Mucosa of descending colon (tissue), 3 donors: ENCODE measurements at regions not wholly inside any gene's neighbourhood (a gene's known extent, or its start where the extent isn't known, plus 50 kb on each side); places are given as distances from the start of the nearest gene placed in this dataset.

Source experiments
- ATAC-seq: fragments of 200-7000 bp; cut with Tn5 transposase; one replicate; pipeline ENCODE4 v1.9.1; 2020; ENCODE audit warnings: mild to moderate bottlenecking, moderate library complexity
- DNase-seq, 3 donors: peaks; one replicate each; pipeline ENCODE4 v3.0.0-alpha.2; 2020
- H3K36me3 ChIP-seq: fragments of 200-600 bp; one replicate; pipeline ENCODE4 v1.8.0; 2021; ENCODE audit warnings: low read depth, mild to moderate bottlenecking
- H3K4me1 ChIP-seq: fragments of 200-600 bp; one replicate; pipeline ENCODE4 v1.8.0; 2021; ENCODE audit warnings: low read depth, mild to moderate bottlenecking
- H3K4me3 ChIP-seq: fragments of 200-600 bp; one replicate; pipeline ENCODE4 v1.8.0; 2021; ENCODE audit warnings: mild to moderate bottlenecking
- H3K9me3 ChIP-seq: fragments of 200-600 bp; one replicate; pipeline ENCODE4 v1.8.0; 2021; ENCODE audit warnings: mild to moderate bottlenecking
- intact Hi-C, 2 donors: fragments of 100-400 bp; cut with DNase I in 1 of 2; cut with micrococcal nuclease in 1 of 2; formaldehyde crosslinking; loops; one replicate each; pipeline versions ENCODE4 v1.11.0 to v1.11.1; 2022; cut with DNase I, micrococcal nuclease
- TF ChIP-seq, protein P1 (sequence below): fragments of 200-600 bp; IDR thresholded peaks from one replicate; pipeline ENCODE4 v1.8.0; 2022; ENCODE audit warnings: antibody characterized with exemption, mild to moderate bottlenecking
- donor health status: DM: no; HTN: no; CAD: no; lungs with moderate emphysema.
- donor health status: DM: no; HTN: no; CAD: no.
- donor health status: DM: no; HTN: yes; CAD: no.

DNA sequence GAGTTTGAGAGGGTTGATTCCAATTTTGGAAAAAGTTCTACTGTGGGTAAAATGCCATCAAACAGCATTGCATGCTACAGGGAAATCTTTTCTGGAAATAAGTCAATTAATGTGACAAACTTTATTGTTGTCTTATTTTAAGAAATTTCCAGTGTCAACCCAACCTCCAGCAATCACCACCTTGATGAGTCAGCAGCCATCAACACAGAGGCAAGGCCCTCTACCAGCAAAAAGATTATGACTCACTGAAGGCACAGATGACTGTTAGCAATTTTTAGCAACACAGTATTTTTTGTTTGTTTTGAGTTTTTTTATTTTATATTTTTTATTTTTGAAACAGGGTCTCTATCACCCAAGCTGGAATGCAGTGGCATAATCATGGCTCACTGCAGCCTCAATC lies 165.4 kb upstream of the C1QTNF7 start:
- DNase-seq: no peak
- Histone ChIP-seq H3K4me1 (no peaks in the 10 kb centered on the region), H3K36me3 (no peaks in the 10 kb centered on the region), H3K9me3 (peaks cover 5% of the 10 kb centered on the region), H3K4me3 (no peak overlapping the region)
- intact Hi-C loops: no loop called here
- ATAC-seq: no peak
- TF ChIP-seq, protein P1, sequence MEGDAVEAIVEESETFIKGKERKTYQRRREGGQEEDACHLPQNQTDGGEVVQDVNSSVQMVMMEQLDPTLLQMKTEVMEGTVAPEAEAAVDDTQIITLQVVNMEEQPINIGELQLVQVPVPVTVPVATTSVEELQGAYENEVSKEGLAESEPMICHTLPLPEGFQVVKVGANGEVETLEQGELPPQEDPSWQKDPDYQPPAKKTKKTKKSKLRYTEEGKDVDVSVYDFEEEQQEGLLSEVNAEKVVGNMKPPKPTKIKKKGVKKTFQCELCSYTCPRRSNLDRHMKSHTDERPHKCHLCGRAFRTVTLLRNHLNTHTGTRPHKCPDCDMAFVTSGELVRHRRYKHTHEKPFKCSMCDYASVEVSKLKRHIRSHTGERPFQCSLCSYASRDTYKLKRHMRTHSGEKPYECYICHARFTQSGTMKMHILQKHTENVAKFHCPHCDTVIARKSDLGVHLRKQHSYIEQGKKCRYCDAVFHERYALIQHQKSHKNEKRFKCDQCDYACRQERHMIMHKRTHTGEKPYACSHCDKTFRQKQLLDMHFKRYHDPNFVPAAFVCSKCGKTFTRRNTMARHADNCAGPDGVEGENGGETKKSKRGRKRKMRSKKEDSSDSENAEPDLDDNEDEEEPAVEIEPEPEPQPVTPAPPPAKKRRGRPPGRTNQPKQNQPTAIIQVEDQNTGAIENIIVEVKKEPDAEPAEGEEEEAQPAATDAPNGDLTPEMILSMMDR: no peak

DNA sequence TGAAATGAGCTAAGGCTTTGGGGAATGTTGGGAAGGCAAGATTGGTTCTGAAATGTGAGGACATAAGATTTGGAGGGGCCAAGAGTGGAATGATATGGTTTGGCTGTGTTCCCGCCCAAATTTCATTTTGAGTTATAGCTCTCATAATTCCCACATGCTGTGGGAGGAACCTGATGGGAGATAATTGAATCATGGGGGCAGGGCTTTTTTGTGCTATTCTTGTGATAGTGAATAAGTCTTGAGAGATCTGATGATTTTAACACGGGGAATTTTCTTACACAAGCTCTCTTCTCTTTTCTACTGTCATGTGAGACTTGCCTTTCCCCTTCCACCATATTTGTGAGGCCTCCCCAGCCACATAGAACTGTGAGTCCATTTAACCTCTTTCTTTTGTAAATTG lies 157.6 kb upstream of the C1QTNF7 start:
- Histone ChIP-seq H3K4me1 (no peaks in the 10 kb centered on the region), H3K36me3 (no peaks in the 10 kb centered on the region), H3K4me3 (no peak overlapping the region), H3K9me3 (peaks cover 7% of the 10 kb centered on the region)
- ATAC-seq (no peak), DNase-seq (no peak)
- intact Hi-C loops: no loop called here
- TF ChIP-seq, protein P1: no peak

DNA sequence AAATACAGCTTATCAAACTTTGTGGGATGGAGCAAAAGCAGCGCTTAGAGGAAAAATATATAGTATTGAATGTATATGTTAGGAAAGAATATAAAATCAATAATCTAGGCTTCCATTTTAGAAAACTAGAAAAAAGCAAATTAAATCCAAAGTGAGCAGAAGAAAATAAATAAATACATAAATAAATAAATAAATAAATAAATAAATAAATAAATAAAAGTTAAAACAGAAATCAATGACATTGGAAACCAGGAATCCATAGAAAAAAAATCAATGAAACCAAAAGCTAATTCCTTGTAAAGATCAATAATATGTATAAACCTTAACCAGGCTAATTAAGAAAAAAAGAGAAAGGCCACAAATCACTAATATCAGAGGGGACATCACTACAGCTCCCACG lies 141.8 kb upstream of the C1QTNF7 start:
- intact Hi-C loops: no loop called here
- Histone ChIP-seq H3K4me1 (no peaks in the 10 kb centered on the region), H3K9me3 (no peaks in the 10 kb centered on the region), H3K36me3 (no peaks in the 10 kb centered on the region), H3K4me3 (no peak overlapping the region)
- DNase-seq (no peak), ATAC-seq (no peak)
- TF ChIP-seq, protein P1: no peak

DNA sequence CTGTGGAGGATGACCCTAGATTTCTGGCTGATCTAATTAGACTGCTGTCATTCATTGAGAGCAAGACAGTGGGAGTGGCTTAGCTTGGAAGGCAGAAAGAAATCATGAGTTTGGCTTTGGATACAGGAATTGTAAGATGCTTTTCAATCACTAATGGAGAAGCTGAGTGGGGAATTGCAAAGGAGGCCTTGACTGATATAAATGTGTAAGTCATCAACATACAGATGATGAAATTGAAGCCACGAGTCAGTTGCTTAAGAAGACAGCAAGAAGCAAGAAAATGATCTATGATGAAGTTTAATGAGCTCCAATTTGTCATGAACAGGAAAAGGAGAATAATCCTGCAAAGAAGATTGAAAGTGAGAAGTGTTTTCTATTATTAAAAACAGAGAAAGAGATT lies 136.7 kb upstream of the C1QTNF7 start:
- H3K4me3 ChIP-seq: no peak overlapping the region
- DNase-seq: no peak
- H3K36me3 ChIP-seq: no peaks in the 10 kb centered on the region
- H3K4me1 ChIP-seq: no peaks in the 10 kb centered on the region
- no peaks in the 10 kb centered on the region for H3K9me3 ChIP-seq
- TF ChIP-seq, protein P1: no peak
- intact Hi-C loops: no loop called here
- ATAC-seq: no peak

DNA sequence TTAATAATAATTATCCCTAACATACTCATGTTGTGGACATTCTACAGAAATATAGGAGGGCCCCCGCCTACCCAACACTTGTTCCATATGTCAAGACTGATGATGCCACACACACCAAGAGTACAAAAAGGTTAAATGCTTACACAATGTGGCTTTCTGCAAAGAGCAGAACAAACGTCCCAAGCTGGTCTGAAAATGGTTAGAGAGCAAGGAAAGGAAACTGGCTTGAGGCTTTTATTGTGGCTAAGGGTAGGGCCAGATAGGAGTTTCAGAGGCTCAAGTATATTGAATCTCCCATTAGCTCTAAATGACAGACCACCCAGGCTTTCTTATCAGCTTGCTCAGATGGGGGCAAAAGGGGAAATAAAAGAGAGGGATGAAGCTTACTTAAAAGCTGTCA lies 134.1 kb upstream of the C1QTNF7 start:
- intact Hi-C loops: no loop called here
- H3K9me3 ChIP-seq: no peaks in the 10 kb centered on the region
- no peak overlapping the region for H3K4me3 ChIP-seq
- H3K36me3 ChIP-seq: no peaks in the 10 kb centered on the region
- TF ChIP-seq, protein P1: no peak
- no peaks in the 10 kb centered on the region for H3K4me1 ChIP-seq
- DNase-seq (no peak), ATAC-seq (no peak)

DNA sequence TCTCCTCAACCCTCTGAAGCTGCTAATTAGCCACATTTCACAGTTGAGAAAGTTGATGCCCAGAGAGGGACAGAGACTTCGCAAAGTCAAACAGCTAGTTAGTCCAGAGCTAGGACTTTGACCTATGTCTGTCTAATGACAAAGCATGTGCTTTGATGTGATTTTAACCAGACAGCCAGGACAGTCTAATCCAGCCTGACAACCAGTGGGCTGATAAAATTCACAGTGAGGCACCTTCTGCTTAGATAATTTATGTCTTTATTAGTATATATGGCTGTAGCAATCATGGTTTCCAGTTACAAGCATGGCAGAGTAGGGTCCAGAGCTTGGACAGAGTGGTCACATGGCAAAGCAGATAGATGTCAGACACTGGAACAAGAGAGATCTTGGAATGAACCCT lies 133.6 kb upstream of the C1QTNF7 start:
- Histone ChIP-seq H3K9me3 (no peaks in the 10 kb centered on the region), H3K4me1 (no peaks in the 10 kb centered on the region), H3K4me3 (no peak overlapping the region), H3K36me3 (no peaks in the 10 kb centered on the region)
- intact Hi-C loops: no loop called here
- ATAC-seq: no peak
- DNase-seq: no peak
- TF ChIP-seq, protein P1: no peak
